Caco-2 (cell line): ENCODE measurements at regions not wholly inside any gene's neighbourhood (a gene's known extent, or its start where the extent isn't known, plus 50 kb on each side); places are given as distances from the start of the nearest gene placed in this dataset.

ENCODE experiments used
- BruUV-seq: library from RNA; stranded (reverse); fragments of 400-500 nt; replicated peaks from 2 replicates; lab custom pipeline; 2021; lab: Mats Ljungman, UMichigan
- CTCF ChIA-PET: fragments of 300-600 bp; sonication (Branson Sonifier 250); formaldehyde crosslinking; loops from one replicate; lab custom pipeline; 2022; ENCODE audit warnings: antibody characterized with exemption; lab: Charles Lee
- POLR2A ChIA-PET: fragments of 300-600 bp; sonication (Branson Sonifier 250); formaldehyde crosslinking; loops from one replicate; lab custom pipeline; 2022; ENCODE audit warnings: antibody characterized with exemption; lab: Charles Lee
- DNase-seq, 2 experiments: peaks; one replicate each; pipeline versions ENCODE4 v3.0.0 to v3.0.0-alpha.2; 2020 to 2022
- H3K27me3 ChIP-seq: replicated peaks from 2 replicates; pipeline ENCODE4 v1.6.0; 2011; ENCODE audit warnings: low read length; ENCODE audit not compliant: control insufficient read depth, insufficient read depth
- H3K36me3 ChIP-seq: 2 replicates; pipeline ENCODE4 v1.5.1; 2011; ENCODE audit warnings: low read length; ENCODE audit not compliant: control insufficient read depth, insufficient read depth
- H3K4me1 ChIP-seq: fragments of 250-450 bp; sonication (Bioruptor Pico); 2 replicates; pipeline ENCODE4 v1.5.1; 2020; ENCODE audit warnings: mild to moderate bottlenecking
- H3K4me3 ChIP-seq: 2 replicates; pipeline ENCODE4 v1.5.1; 2011; ENCODE audit warnings: low read depth, mild to moderate bottlenecking, control low read depth, low read length
- H3K9me3 ChIP-seq: fragments of 250-450 bp; sonication (Bioruptor Pico); 2 replicates; pipeline ENCODE4 v1.5.1; 2020; ENCODE audit warnings: mild to moderate bottlenecking, moderate library complexity
- H3K27ac Mint-ChIP-seq: one replicate; pipeline ENCODE4 v1.8.0; 2022; ENCODE audit warnings: mixed read lengths; ENCODE audit not compliant: unreplicated experiment
- H3K27me3 Mint-ChIP-seq: one replicate; pipeline ENCODE4 v1.8.0; 2022; ENCODE audit warnings: mixed read lengths; ENCODE audit not compliant: insufficient read depth, unreplicated experiment
- H3K36me3 Mint-ChIP-seq: one replicate; pipeline ENCODE4 v1.8.0; 2022; ENCODE audit warnings: mild to moderate bottlenecking, mixed read lengths; ENCODE audit not compliant: insufficient read depth, unreplicated experiment
- H3K4me1 Mint-ChIP-seq: one replicate; pipeline ENCODE4 v1.8.0; 2022; ENCODE audit warnings: low read depth, mixed read lengths; ENCODE audit not compliant: unreplicated experiment
- H3K4me3 Mint-ChIP-seq: one replicate; pipeline ENCODE4 v1.8.0; 2022; ENCODE audit warnings: mild to moderate bottlenecking, moderate library complexity, mixed read lengths; ENCODE audit not compliant: unreplicated experiment
- H3K9me3 Mint-ChIP-seq: one replicate; pipeline ENCODE4 v1.8.0; 2022; ENCODE audit warnings: mixed read lengths; ENCODE audit not compliant: unreplicated experiment
- intact Hi-C: fragments of 100-400 bp; cut with micrococcal nuclease; formaldehyde crosslinking; loops from one replicate; pipeline ENCODE4 v1.10.0; 2022; ENCODE audit not compliant: unreplicated experiment
- TF ChIP-seq, protein P1 (sequence below), 2 experiments: fragments of 200-600 bp in 1 of 2; IDR thresholded peaks; 1 replicate in 1 of 2; 2 replicates in 1 of 2; pipeline versions ENCODE4 v1.5.1 to v1.8.0; 2011 to 2022; ENCODE audit warnings: antibody characterized with exemption in 1 of 2, control low read depth in 1 of 2, inconsistent platforms in 1 of 2, low read depth in 1 of 2, low read length in 1 of 2, mild to moderate bottlenecking in 1 of 2, moderate library complexity in 1 of 2; ENCODE audit not compliant: insufficient read depth in 1 of 2, severe bottlenecking in 1 of 2, unreplicated experiment in 1 of 2

GRCh38 chr5:9716838-9717281 is 86.7 kb upstream of the TAS2R1 start:
- CTCF ChIA-PET = no interaction called here
- H3K27ac Mint-ChIP-seq = no peak overlapping the region
- Histone ChIP-seq H3K36me3 (no peaks in the 10 kb centered on the region), H3K4me1 (peaks cover 15% of the 10 kb centered on the region; the same call in 1 of the 2 replicates), H3K4me3 (no peak overlapping the region), H3K27me3 (no peaks in the 10 kb centered on the region), H3K9me3 (no peaks in the 10 kb centered on the region)
- H3K9me3 Mint-ChIP-seq = peaks cover 28% of the 10 kb centered on the region
- TF ChIP-seq, protein P1, sequence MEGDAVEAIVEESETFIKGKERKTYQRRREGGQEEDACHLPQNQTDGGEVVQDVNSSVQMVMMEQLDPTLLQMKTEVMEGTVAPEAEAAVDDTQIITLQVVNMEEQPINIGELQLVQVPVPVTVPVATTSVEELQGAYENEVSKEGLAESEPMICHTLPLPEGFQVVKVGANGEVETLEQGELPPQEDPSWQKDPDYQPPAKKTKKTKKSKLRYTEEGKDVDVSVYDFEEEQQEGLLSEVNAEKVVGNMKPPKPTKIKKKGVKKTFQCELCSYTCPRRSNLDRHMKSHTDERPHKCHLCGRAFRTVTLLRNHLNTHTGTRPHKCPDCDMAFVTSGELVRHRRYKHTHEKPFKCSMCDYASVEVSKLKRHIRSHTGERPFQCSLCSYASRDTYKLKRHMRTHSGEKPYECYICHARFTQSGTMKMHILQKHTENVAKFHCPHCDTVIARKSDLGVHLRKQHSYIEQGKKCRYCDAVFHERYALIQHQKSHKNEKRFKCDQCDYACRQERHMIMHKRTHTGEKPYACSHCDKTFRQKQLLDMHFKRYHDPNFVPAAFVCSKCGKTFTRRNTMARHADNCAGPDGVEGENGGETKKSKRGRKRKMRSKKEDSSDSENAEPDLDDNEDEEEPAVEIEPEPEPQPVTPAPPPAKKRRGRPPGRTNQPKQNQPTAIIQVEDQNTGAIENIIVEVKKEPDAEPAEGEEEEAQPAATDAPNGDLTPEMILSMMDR (IDR thresholded peaks at IDR 0.05; ENCODE audit: insufficient read depth in 1 of 2, low read depth in 1 of 2, low read length in 1 of 2, severe bottlenecking in 1 of 2, unreplicated experiment in 1 of 2) = no peak
- no peak for DNase-seq
- no peak overlapping the region for H3K4me3 Mint-ChIP-seq
- intact Hi-C loops = no loop called here
- H3K4me1 Mint-ChIP-seq = peaks cover 34% of the 10 kb centered on the region
- peaks cover 5% of the 10 kb centered on the region for H3K36me3 Mint-ChIP-seq
- BruUV-seq = no TSS peak
- POLR2A ChIA-PET = no interaction called here
- no peaks in the 10 kb centered on the region for H3K27me3 Mint-ChIP-seq

GRCh38 chr5:9715891-9716335 is 85.8 kb upstream of the TAS2R1 start:
- no peaks in the 10 kb centered on the region for H3K27me3 ChIP-seq
- ChIA-PET CTCF (no interaction called here), POLR2A (no interaction called here)
- Mint-ChIP-seq H3K4me1 (peaks cover 34% of the 10 kb centered on the region), H3K36me3 (peaks cover 5% of the 10 kb centered on the region), H3K4me3 (no peak overlapping the region), H3K27me3 (no peaks in the 10 kb centered on the region), H3K9me3 (peaks cover 28% of the 10 kb centered on the region), H3K27ac (no peak overlapping the region)
- TF ChIP-seq, protein P1 (IDR thresholded peaks at IDR 0.05; ENCODE audit: insufficient read depth in 1 of 2, low read depth in 1 of 2, low read length in 1 of 2, severe bottlenecking in 1 of 2, unreplicated experiment in 1 of 2) = no peak
- BruUV-seq = no TSS peak
- H3K4me1 ChIP-seq = peaks cover 15% of the 10 kb centered on the region; the same call in 1 of the 2 replicates
- intact Hi-C loops = no loop called here
- no peak for DNase-seq
- no peaks in the 10 kb centered on the region for H3K36me3 ChIP-seq
- no peaks in the 10 kb centered on the region for H3K9me3 ChIP-seq
- H3K4me3 ChIP-seq = no peak overlapping the region

DNA sequence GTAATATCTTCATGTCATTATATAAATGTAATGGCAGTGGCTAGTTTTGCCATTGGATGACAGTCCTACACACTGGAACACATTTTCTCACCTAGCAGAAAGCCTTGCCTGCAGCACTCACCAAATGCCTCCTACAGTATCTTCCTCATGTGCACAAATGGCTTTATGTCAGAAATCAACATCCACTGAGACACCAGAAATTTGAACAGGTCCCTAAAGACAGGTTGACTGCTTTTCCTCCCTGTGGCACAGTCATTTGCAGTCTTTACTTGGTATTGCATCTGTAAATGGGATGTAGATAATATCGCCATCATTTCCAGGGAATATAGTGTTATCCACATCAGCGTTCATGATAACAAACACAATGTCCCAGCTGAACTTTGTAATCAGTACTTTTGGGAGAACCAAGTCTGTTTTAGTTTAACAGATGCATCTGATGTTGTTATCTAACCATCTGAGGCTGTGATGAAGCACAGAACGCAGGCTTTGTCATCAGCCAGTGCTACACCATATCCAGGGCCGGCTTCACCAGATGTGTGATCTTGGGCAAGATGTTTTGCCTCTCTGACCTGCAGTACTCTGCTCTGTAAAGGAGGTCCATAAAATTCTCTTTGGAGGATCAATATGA is 83.9 kb upstream of the TAS2R1 start:
- Histone ChIP-seq H3K4me3 (no peak overlapping the region), H3K4me1 (peaks cover 22% of the 10 kb centered on the region), H3K27me3 (no peaks in the 10 kb centered on the region), H3K9me3 (no peaks in the 10 kb centered on the region), H3K36me3 (no peaks in the 10 kb centered on the region)
- no TSS peak for BruUV-seq
- DNase-seq = no peak
- H3K9me3 Mint-ChIP-seq = peaks cover 20% of the 10 kb centered on the region
- ChIA-PET POLR2A (no interaction called here), CTCF (no interaction called here)
- H3K27ac Mint-ChIP-seq = no peak overlapping the region
- TF ChIP-seq, protein P1 (IDR thresholded peaks at IDR 0.05; ENCODE audit: insufficient read depth in 1 of 2, low read depth in 1 of 2, low read length in 1 of 2, severe bottlenecking in 1 of 2, unreplicated experiment in 1 of 2) = no peak
- peaks cover 33% of the 10 kb centered on the region for H3K4me1 Mint-ChIP-seq
- no peak overlapping the region for H3K4me3 Mint-ChIP-seq
- no peaks in the 10 kb centered on the region for H3K36me3 Mint-ChIP-seq
- intact Hi-C loops = loop anchor here (2.0 kb wide), 1 partner anchor 89 kb away; no protein-coding TSS in a partner anchor
- H3K27me3 Mint-ChIP-seq = no peaks in the 10 kb centered on the region
